GM19351 (cell line): ENCODE measurements at regions not wholly inside any gene's neighbourhood (a gene's known extent, or its start where the extent isn't known, plus 50 kb on each side); places are given as distances from the start of the nearest gene placed in this dataset.
"Not testable (repeated sequence)": the region's sequence is repeated elsewhere in the genome, so short reads cannot be mapped to it uniquely, and the experiment has no call there.

Experiments
- ATAC-seq: cut with Tn5 transposase; IDR thresholded peaks from one replicate; pipeline ENCODE4 v1.9.1; 2021; ENCODE audit warnings: mild to moderate bottlenecking, moderate library complexity; ENCODE audit not compliant: unreplicated experiment

GRCh38 chr2:65974067-65974723, 460.7 kb upstream of the MEIS1 start:
- ATAC-seq = peak; percentile 82

GRCh38 chr2:65969161-65969560, 465.8 kb upstream of the MEIS1 start:
- ATAC-seq = no peak

GRCh38 chr2:65963303-65963702, 471.6 kb upstream of the MEIS1 start:
- not testable (repeated sequence) for ATAC-seq

- ATAC-seq = no peak
Measured at GRCh38 chr2:65960953-65961352, 474.0 kb upstream of the MEIS1 start.

- no peak for ATAC-seq
Measured at GRCh38 chr2:65957886-65958285, 477.0 kb upstream of the MEIS1 start.

- ATAC-seq = no peak
Measured at GRCh38 chr2:65957454-65957853, 477.5 kb upstream of the MEIS1 start.

GRCh38 chr2:65955259-65955658, 479.7 kb upstream of the MEIS1 start:
- no peak for ATAC-seq

- ATAC-seq = no peak
Measured at GRCh38 chr2:65952966-65953761, 481.8 kb upstream of the MEIS1 start.

GRCh38 chr2:65944213-65944612, 490.7 kb upstream of the MEIS1 start:
- no peak for ATAC-seq

GRCh38 chr2:65943099-65943786, 491.7 kb upstream of the MEIS1 start:
- ATAC-seq = no peak

GRCh38 chr2:65940856-65941255, 494.1 kb upstream of the MEIS1 start:
- no peak for ATAC-seq

GRCh38 chr2:65939687-65940086, 495.2 kb upstream of the MEIS1 start:
- no peak for ATAC-seq

GRCh38 chr2:65937379-65938160, 497.4 kb upstream of the MEIS1 start:
- ATAC-seq = peak; percentile 53

GRCh38 chr2:65934992-65935629, 499.8 kb upstream of the MEIS1 start:
- ATAC-seq = no peak

GRCh38 chr2:65932571-65932970, 500.2 kb upstream of the SPRED2 start:
- no peak for ATAC-seq

GRCh38 chr2:65931056-65931455, 498.7 kb upstream of the SPRED2 start:
- ATAC-seq = no peak

- no peak for ATAC-seq
Measured at GRCh38 chr2:65930259-65930658, 497.9 kb upstream of the SPRED2 start.

GRCh38 chr2:65929664-65930063, 497.3 kb upstream of the SPRED2 start:
- not testable (repeated sequence) for ATAC-seq

GRCh38 chr2:65922794-65923193, 490.4 kb upstream of the SPRED2 start:
- ATAC-seq = no peak

GRCh38 chr2:65922030-65922429, 489.6 kb upstream of the SPRED2 start:
- peak; percentile 90 for ATAC-seq

- no peak for ATAC-seq
Measured at GRCh38 chr2:65921116-65921515, 488.7 kb upstream of the SPRED2 start.
